Endodermal cell (in vitro differentiated cells): ENCODE measurements at regions not wholly inside any gene's neighbourhood (a gene's known extent, or its start where the extent isn't known, plus 50 kb on each side); places are given as distances from the start of the nearest gene placed in this dataset.

Experiments
- DNase-seq: peaks from one replicate; pipeline ENCODE4 v3.0.0-alpha.2; 2017
- H3K27ac ChIP-seq: 2 replicates; pipeline ENCODE4 v1.5.1; 2013; ENCODE audit warnings: mild to moderate bottlenecking, low read depth, low read length, moderate library complexity
- H3K27me3 ChIP-seq: 2 replicates; pipeline ENCODE4 v1.6.1; 2013; ENCODE audit warnings: mild to moderate bottlenecking, low read length, moderate library complexity; ENCODE audit not compliant: insufficient read depth, control insufficient read depth, poor library complexity, severe bottlenecking
- H3K36me3 ChIP-seq: 2 replicates; pipeline ENCODE4 v1.7.0; 2013; ENCODE audit warnings: mild to moderate bottlenecking, low read length, moderate library complexity; ENCODE audit not compliant: control insufficient read depth, insufficient read depth
- H3K4me1 ChIP-seq: one replicate; pipeline ENCODE4 v1.7.0; 2013; ENCODE audit warnings: low read length; ENCODE audit not compliant: control insufficient read depth, insufficient read depth
- H3K4me3 ChIP-seq: 2 replicates; pipeline ENCODE4 v1.5.1; 2013; ENCODE audit warnings: mild to moderate bottlenecking, low read length, moderate library complexity
- H3K9ac ChIP-seq: 2 replicates; pipeline ENCODE4 v1.6.1; 2013; ENCODE audit warnings: mild to moderate bottlenecking, low read length, moderate library complexity; ENCODE audit not compliant: poor library complexity, severe bottlenecking; ENCODE audit errors: extremely low read depth
- H3K9me3 ChIP-seq: 2 replicates; pipeline ENCODE4 v1.6.1; 2013; ENCODE audit warnings: mild to moderate bottlenecking, low read length, moderate library complexity; ENCODE audit not compliant: control insufficient read depth
- H3K27ac Mint-ChIP-seq: 2 replicates; pipeline ENCODE4 v1.8.0; 2020; ENCODE audit warnings: mixed read lengths
- H3K27me3 Mint-ChIP-seq: 2 replicates; pipeline ENCODE4 v1.8.0; 2021; ENCODE audit warnings: mild to moderate bottlenecking, mixed read lengths; ENCODE audit not compliant: insufficient read depth
- H3K36me3 Mint-ChIP-seq: 2 replicates; pipeline ENCODE4 v1.8.0; 2020; ENCODE audit warnings: low read depth, mixed read lengths
- H3K4me1 Mint-ChIP-seq: 2 replicates; pipeline ENCODE4 v1.8.0; 2020; ENCODE audit warnings: mixed read lengths
- H3K4me3 Mint-ChIP-seq: 2 replicates; pipeline ENCODE4 v1.8.0; 2020; ENCODE audit warnings: mild to moderate bottlenecking, moderate library complexity, mixed read lengths
- H3K9me3 Mint-ChIP-seq: 2 replicates; pipeline ENCODE4 v1.8.0; 2020; ENCODE audit warnings: mild to moderate bottlenecking, mixed read lengths
- CTCF ChIP-seq: fragments of 200-600 bp; sonication (generic); conservative IDR thresholded peaks from 2 replicates; pipeline ENCODE4 v1.5.0; 2021; ENCODE audit warnings: antibody characterized with exemption, mild to moderate bottlenecking
- WGBS, 2 experiments: methylation state at CpG; one replicate each; pipeline versions ENCODE4 v1.1.5 to v1.1.7; 2013; ENCODE audit warnings: missing lambda C conversion rate in 2 of 2, mixed read lengths in 1 of 2; ENCODE audit not compliant: insufficient coverage in 1 of 2, insufficient read length in 1 of 2; 5-methylcytosine and 5-hydroxymethylcytosine counted together

GRCh38 chr6:91137286-91137685, 550.4 kb upstream of the MAP3K7 start:
- Mint-ChIP-seq H3K36me3 (no peaks in the 10 kb centered on the region), H3K9me3 (no peaks in the 10 kb centered on the region), H3K27me3 (no peaks in the 10 kb centered on the region), H3K4me1 (peaks cover 13% of the 10 kb centered on the region), H3K4me3 (no peak overlapping the region), H3K27ac (no peak overlapping the region)
- H3K36me3 ChIP-seq, result no peaks in the 10 kb centered on the region
- H3K4me1 ChIP-seq, result peaks cover 3% of the 10 kb centered on the region
- TF ChIP-seq CTCF, result no peak
- no peak for DNase-seq
- H3K9ac ChIP-seq, result no peak overlapping the region
- 93 to 94% methylated on average over 2 of the region's 2 CpGs for WGBS, 2 experiments
- H3K9me3 ChIP-seq, result no peaks in the 10 kb centered on the region
- H3K4me3 ChIP-seq, result no peak overlapping the region
- no peaks in the 10 kb centered on the region for H3K27me3 ChIP-seq
- no peak overlapping the region for H3K27ac ChIP-seq

DNA sequence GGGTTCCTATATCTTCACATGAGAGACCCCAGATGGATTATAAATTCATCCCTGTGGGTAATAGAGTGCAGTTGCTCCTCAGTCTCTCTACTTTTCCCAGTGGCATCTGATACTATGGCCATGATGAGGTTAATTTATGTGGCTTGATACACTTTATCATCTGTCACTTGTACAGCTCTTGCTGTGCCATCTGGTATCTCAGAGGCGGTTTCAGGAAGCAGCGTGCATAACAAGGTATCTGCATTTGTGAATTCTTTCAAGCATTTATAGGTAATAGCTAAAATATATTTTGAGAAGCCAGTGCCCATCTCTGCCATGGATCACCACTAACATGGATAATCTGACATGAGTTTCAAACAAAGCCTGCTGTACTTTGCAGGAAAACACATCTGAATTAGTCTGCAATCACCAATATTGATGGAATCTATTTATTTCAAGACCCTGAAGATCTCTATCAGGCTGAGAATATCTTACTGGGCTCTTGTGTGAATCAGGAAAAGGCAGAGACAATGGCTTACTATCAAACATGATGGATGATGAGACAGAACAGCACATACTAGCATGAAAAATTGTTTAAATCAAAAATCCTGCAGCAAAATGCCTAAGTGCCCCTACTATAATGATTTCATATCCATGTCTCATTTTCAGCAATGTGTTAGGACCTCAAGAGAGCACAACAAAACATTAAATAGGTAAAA, 548.7 kb upstream of the MAP3K7 start:
- Mint-ChIP-seq H3K4me3 (no peak overlapping the region), H3K9me3 (no peaks in the 10 kb centered on the region), H3K27ac (no peak overlapping the region), H3K4me1 (peaks cover 13% of the 10 kb centered on the region), H3K27me3 (no peaks in the 10 kb centered on the region), H3K36me3 (no peaks in the 10 kb centered on the region)
- WGBS, 2 experiments, result 93% methylated on average over 2 of the region's 2 CpGs; no CpG with 5 or more reads in 1 of the 2 experiments
- peak overlapping the region; percentile 39 for H3K27ac ChIP-seq
- no peak for DNase-seq
- no peak overlapping the region for H3K9ac ChIP-seq
- no peak for TF ChIP-seq CTCF
- H3K27me3 ChIP-seq, result no peaks in the 10 kb centered on the region
- H3K36me3 ChIP-seq, result no peaks in the 10 kb centered on the region
- H3K9me3 ChIP-seq, result no peaks in the 10 kb centered on the region
- peaks cover 3% of the 10 kb centered on the region for H3K4me1 ChIP-seq
- no peak overlapping the region for H3K4me3 ChIP-seq

GRCh38 chr6:91132461-91132860, 545.6 kb upstream of the MAP3K7 start:
- H3K36me3 ChIP-seq, result no peaks in the 10 kb centered on the region
- no peaks in the 10 kb centered on the region for H3K9me3 ChIP-seq
- whole genome bisulfite sequencing, 2 experiments, result 96% methylated on average over 3 of the region's 3 CpGs; no CpG with 5 or more reads in 1 of the 2 experiments
- DNase-seq, result no peak
- H3K27ac Mint-ChIP-seq, result no peak overlapping the region
- no peaks in the 10 kb centered on the region for H3K9me3 Mint-ChIP-seq
- no peak overlapping the region for H3K4me3 Mint-ChIP-seq
- no peaks in the 10 kb centered on the region for H3K27me3 ChIP-seq
- no peaks in the 10 kb centered on the region for H3K27me3 Mint-ChIP-seq
- no peak overlapping the region for H3K27ac ChIP-seq
- H3K36me3 Mint-ChIP-seq, result no peaks in the 10 kb centered on the region
- H3K4me1 ChIP-seq, result peaks cover 3% of the 10 kb centered on the region
- H3K4me1 Mint-ChIP-seq, result peaks cover 15% of the 10 kb centered on the region
- H3K9ac ChIP-seq, result no peak overlapping the region
- no peak overlapping the region for H3K4me3 ChIP-seq
- TF ChIP-seq CTCF, result no peak
